Stimulated activated effector memory CD8-positive, alpha-beta T cell treated with anti-CD3 and anti-CD28 coated beads, Interleukin-12 subunit alpha, Interleukin-12 subunit beta, amount 100 ng/mL, for 72 hours (primary cell): ENCODE measurements at regions not wholly inside any gene's neighbourhood (a gene's known extent, or its start where the extent isn't known, plus 50 kb on each side); places are given as distances from the start of the nearest gene placed in this dataset.

Experiments
- ATAC-seq: fragments of 150-1000 bp; cut with Tn5 transposase; 2 replicates; pipeline ENCODE4 v1.10.0; 2021
- DNase-seq, 2 donors: peaks; one replicate each; pipeline ENCODE4 v3.0.0; 2021 to 2022; ENCODE audit warnings: low spot score in 2 of 2
- H3K27ac Mint-ChIP-seq: one replicate; pipeline ENCODE4 v1.8.0; 2022; ENCODE audit warnings: mild to moderate bottlenecking, mixed read lengths
- H3K36me3 Mint-ChIP-seq: one replicate; pipeline ENCODE4 v1.8.0; 2022; ENCODE audit warnings: mild to moderate bottlenecking, mixed read lengths
- H3K4me1 Mint-ChIP-seq: one replicate; pipeline ENCODE4 v1.8.0; 2022; ENCODE audit warnings: mixed read lengths
- H3K4me3 Mint-ChIP-seq: one replicate; pipeline ENCODE4 v1.8.0; 2022; ENCODE audit warnings: mild to moderate bottlenecking, mixed read lengths
- H3K9me3 Mint-ChIP-seq: one replicate; pipeline ENCODE4 v1.8.0; 2022; ENCODE audit warnings: mixed read lengths

DNA sequence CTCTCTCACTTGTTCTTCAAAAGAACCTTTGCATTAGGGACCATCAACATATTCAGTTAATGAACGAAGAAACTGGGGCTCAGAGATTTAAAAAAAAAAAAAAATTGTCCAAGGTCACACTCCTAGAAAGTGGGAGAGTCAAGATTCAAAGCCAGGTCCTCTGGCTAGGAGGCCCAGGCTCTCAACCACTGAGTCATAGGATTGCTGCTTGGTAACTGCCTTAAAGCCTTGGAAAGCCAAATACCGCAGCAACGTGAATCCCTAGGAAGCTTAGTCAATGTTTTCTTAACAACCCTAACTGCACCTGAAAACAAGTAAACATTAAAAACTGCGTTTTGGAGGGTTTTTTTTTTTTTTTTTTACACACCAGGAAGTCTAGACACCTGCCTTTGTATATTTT, 156.8 kb downstream of the WNT5A start:
- no peaks in the 10 kb centered on the region for H3K4me1 Mint-ChIP-seq
- H3K9me3 Mint-ChIP-seq, result peaks cover 5% of the 10 kb centered on the region
- no peak overlapping the region for H3K27ac Mint-ChIP-seq
- H3K36me3 Mint-ChIP-seq, result no peaks in the 10 kb centered on the region
- no peak for DNase-seq
- H3K4me3 Mint-ChIP-seq, result no peak overlapping the region
- ATAC-seq, result no peak

GRCh38 chr3:55329849-55330248, 157.3 kb downstream of the WNT5A start:
- H3K36me3 Mint-ChIP-seq, result no peaks in the 10 kb centered on the region
- H3K4me1 Mint-ChIP-seq, result no peaks in the 10 kb centered on the region
- ATAC-seq (no peak), DNase-seq (no peak)
- peaks cover 5% of the 10 kb centered on the region for H3K9me3 Mint-ChIP-seq
- H3K27ac Mint-ChIP-seq, result no peak overlapping the region
- H3K4me3 Mint-ChIP-seq, result no peak overlapping the region

DNA sequence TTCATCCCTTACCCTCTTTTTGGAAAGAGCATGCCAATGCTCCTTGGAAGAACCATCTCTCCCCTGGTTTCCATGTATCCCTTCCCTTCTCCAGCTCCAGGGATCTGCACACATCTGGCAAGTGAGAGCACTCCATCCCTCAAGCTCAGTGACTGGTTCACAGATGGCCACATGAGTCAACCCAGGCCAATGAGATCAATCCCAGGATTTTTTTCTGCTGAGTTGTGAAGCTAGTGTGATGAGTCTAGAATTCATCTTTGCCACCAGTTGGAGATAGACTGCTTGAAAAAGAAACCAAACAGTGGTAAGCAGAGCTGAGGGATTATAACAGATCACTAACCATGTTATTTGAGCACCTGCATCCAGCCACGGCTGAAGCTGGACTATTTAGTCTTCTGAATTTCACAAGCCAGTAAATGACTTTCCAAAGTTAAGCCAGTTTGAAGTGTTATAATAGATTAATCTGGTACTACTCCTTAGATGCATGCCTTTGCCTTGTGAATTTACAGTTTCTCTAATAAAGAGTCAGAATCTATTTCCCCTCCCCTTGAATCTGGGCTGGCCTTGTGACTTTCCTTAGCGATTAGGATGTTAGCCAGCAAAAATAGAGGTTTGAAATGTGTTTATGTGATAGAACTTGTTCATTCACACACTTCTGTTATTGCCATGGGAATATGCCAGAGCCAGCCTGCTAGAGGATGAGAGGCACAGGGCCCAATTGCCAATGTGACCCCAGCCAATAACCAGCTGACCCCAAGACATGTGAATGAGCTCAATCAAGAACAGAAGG, 159.8 kb downstream of the WNT5A start:
- Mint-ChIP-seq H3K4me1 (no peaks in the 10 kb centered on the region), H3K36me3 (no peaks in the 10 kb centered on the region), H3K4me3 (no peak overlapping the region), H3K9me3 (peaks cover 5% of the 10 kb centered on the region), H3K27ac (no peak overlapping the region)
- DNase-seq, result no peak
- no peak for ATAC-seq

DNA sequence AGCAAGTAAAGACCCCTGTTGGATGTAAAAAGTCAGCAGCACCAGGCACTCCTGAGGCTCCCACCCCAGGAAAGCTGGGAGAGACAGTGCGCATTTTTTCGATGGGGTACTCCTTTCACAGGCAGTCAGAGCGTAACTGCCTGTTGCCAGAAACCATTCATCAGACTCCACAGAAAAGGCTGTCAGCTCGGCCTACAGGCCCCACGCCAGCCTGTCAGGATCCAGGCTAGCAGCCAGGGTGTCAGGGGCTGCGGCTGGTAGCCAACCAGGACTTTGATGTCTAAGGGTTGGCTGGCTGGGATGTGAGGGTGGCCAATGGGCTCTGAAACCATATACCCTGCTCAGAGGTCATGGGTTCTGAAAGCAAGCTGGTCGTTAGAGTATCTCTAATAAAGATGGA, 164.5 kb downstream of the WNT5A start:
- no peak for DNase-seq
- Mint-ChIP-seq H3K4me1 (no peaks in the 10 kb centered on the region), H3K27ac (no peak overlapping the region), H3K4me3 (no peak overlapping the region), H3K36me3 (no peaks in the 10 kb centered on the region), H3K9me3 (peaks cover 13% of the 10 kb centered on the region)
- no peak for ATAC-seq

GRCh38 chr3:55320928-55321327, 166.2 kb downstream of the WNT5A start:
- Mint-ChIP-seq H3K27ac (no peak overlapping the region), H3K4me1 (no peaks in the 10 kb centered on the region), H3K4me3 (no peak overlapping the region), H3K9me3 (peaks cover 13% of the 10 kb centered on the region), H3K36me3 (no peaks in the 10 kb centered on the region)
- DNase-seq, result no peak
- ATAC-seq, result no peak

DNA sequence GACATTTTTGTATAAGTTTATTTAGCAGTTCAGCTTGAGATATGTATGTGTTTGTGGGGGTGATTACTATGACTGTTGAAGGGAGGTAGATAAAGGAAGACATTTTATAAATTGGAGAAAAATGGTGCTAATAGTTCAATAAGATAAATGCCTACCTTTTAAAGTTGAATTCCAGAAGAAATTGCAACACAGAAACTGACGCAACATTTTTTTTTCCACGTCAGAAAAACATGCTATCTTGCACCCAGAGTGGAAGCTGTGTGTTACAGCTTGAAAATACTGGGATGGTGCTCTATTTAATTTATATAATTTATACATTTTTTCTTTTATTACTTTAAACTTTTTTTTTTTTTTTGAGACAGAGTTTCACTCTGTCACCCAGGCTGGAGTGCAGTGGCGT, 171.7 kb downstream of the WNT5A start:
- H3K4me1 Mint-ChIP-seq, result no peaks in the 10 kb centered on the region
- no peaks in the 10 kb centered on the region for H3K36me3 Mint-ChIP-seq
- DNase-seq, result no peak
- peaks cover 16% of the 10 kb centered on the region for H3K9me3 Mint-ChIP-seq
- no peak for ATAC-seq
- no peak overlapping the region for H3K27ac Mint-ChIP-seq
- H3K4me3 Mint-ChIP-seq, result no peak overlapping the region

- Mint-ChIP-seq H3K27ac (no peak overlapping the region), H3K4me1 (no peaks in the 10 kb centered on the region), H3K9me3 (peaks cover 7% of the 10 kb centered on the region), H3K36me3 (no peaks in the 10 kb centered on the region), H3K4me3 (no peak overlapping the region)
- ATAC-seq (no peak), DNase-seq (no peak)
These were observed 173.4 kb downstream of the WNT5A start for GRCh38 chr3:55313666-55314065.

DNA sequence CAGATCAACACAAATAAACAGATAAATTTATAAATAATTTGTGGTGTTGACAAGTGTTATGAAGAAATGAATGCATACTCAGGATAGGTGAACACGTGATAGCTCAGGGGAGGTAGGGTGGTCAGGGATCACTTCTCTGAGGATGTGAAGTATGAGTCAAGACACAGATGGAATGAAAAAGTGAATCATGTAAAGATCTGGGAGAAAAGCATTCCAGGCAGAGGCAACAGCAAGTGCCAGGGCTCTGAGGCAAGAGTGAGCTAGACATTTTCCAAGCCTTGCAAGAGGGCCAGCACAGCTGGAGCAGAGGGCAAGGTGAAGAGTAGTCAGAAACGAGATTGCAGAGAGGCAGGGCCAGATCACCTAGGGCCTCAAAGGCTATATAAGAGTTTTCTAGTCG, 177.8 kb downstream of the WNT5A start:
- DNase-seq (no peak), ATAC-seq (no peak)
- Mint-ChIP-seq H3K36me3 (no peaks in the 10 kb centered on the region), H3K27ac (no peak overlapping the region), H3K4me3 (no peak overlapping the region), H3K4me1 (no peaks in the 10 kb centered on the region), H3K9me3 (peaks cover 6% of the 10 kb centered on the region)

DNA sequence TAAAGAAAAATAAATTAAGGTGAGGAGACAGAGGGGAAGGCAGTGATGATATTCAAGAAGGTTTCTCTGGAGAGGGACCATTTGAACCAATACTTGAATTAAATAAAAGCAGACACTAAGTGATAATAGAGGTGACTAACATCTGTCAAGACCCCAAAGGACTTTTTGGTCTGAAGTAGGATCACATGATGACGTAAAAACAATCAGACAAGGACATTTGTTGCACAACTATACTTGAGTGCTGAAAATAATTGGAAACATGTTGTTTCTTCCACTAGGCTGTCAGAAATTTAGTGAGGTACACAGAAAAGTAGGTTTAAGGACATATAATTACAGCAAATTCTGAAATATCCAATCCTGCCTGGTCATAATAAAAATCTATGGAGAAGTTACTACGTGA, 179.5 kb downstream of the WNT5A start:
- ATAC-seq (no peak), DNase-seq (no peak)
- Mint-ChIP-seq H3K27ac (no peak overlapping the region), H3K9me3 (peaks cover 13% of the 10 kb centered on the region), H3K4me1 (no peaks in the 10 kb centered on the region), H3K36me3 (no peaks in the 10 kb centered on the region), H3K4me3 (no peak overlapping the region)

DNA sequence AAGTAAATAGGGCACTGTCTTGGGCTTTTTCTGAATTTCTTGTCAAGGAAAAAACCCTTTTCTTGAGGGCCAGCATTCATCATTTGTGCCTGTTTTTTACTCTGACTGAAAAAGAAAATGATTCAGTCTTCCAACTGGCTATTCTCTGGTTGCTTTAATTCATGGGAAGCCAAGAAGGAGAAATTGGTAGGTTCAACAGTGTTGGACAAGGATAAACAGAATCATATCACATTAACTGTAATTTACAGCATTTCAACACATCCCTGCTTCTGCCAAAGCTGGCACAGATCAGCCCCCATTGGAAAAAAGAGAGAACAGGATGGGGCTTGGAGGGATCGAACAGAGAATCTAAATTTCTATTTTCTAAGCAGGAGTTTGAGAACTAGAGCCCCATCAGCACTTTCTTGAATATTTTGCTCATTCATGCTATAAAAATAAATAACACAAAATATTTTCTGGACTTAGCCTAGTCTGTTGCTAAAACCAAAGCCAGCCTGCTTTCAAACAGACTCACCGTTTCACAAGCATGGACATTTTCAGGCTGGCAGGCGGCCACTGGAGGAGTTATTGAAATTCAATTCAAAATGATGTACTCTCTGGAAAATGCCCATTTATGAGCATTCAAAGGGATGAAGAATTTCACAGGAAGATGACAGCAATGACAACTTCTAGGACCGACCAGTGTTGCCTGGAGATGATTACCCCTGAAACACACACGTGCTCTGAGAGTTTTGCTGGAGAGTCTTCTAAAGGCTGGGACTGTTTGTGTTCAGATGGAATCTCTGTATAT, 181.2 kb downstream of the WNT5A start:
- no peak overlapping the region for H3K27ac Mint-ChIP-seq
- ATAC-seq (no peak), DNase-seq (no peak)
- peaks cover 15% of the 10 kb centered on the region for H3K9me3 Mint-ChIP-seq
- H3K4me3 Mint-ChIP-seq, result no peak overlapping the region
- no peaks in the 10 kb centered on the region for H3K36me3 Mint-ChIP-seq
- no peaks in the 10 kb centered on the region for H3K4me1 Mint-ChIP-seq

GRCh38 chr3:55300701-55301100, 186.4 kb downstream of the WNT5A start:
- Mint-ChIP-seq H3K27ac (no peak overlapping the region), H3K4me1 (no peaks in the 10 kb centered on the region), H3K9me3 (peaks cover 16% of the 10 kb centered on the region), H3K36me3 (no peaks in the 10 kb centered on the region), H3K4me3 (no peak overlapping the region)
- ATAC-seq (no peak), DNase-seq (no peak)

DNA sequence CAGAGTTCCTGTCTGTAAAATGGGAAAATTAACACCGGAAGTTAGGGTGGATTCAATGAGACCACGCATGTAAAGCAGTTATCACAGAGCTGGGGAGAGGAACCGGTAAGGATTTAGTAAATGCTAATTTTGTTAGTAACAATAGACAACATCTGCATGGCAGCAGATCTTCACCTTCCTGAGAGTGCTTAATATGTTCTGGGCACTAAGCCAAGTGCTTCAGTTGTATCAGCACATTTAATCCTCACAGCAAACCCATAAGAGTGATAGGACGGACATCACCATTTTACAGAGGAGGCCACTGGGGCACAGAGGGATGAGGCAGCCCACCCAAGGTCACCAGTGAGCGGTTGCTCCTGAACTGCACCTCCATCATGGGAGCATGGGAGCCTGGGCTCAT, 189.4 kb downstream of the WNT5A start:
- peaks cover 21% of the 10 kb centered on the region for H3K9me3 Mint-ChIP-seq
- H3K27ac Mint-ChIP-seq, result no peak overlapping the region
- H3K4me3 Mint-ChIP-seq, result no peak overlapping the region
- no peaks in the 10 kb centered on the region for H3K4me1 Mint-ChIP-seq
- DNase-seq, result no peak
- H3K36me3 Mint-ChIP-seq, result no peaks in the 10 kb centered on the region
- no peak for ATAC-seq

DNA sequence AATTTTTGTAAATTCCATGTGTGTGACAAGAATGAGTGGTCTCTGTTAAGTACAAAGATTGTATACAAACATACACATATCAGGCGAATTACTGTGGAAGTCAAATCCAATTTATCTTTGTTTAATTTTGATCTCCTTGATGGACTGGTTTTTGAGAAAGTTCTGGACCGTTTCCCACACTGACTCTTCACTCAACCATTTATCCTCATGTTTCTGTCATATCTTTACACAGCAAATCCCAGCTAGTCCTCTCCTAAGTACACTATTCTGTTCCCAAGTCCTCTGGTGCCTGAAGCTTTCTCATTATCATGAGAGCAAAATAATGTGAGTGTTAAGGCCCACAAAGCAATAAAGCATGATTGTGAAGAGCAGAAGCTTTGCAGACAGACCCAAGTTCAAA, 189.9 kb downstream of the WNT5A start:
- Mint-ChIP-seq H3K4me3 (no peak overlapping the region), H3K36me3 (no peaks in the 10 kb centered on the region), H3K9me3 (peaks cover 22% of the 10 kb centered on the region), H3K27ac (no peak overlapping the region), H3K4me1 (no peaks in the 10 kb centered on the region)
- no peak for DNase-seq
- no peak for ATAC-seq

DNA sequence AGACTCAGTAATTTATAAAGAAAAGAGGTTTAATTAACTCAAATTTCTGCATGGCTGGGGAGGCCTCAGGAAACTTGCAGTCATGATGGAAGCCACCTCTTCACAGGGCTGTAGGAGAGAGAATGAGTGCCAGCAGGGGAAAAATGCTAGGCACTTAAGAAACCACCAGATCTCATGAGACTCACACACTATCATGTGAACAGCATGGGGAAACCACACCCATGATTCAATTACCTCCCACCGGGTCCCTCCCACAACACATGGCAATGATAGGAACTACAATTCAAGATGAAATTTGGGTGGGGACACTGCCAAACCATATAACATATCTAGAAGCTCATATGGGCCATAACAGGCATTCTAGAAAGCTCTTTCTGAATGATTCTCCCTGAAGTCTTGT, 190.3 kb downstream of the WNT5A start:
- ATAC-seq (no peak), DNase-seq (no peak)
- H3K4me1 Mint-ChIP-seq, result no peaks in the 10 kb centered on the region
- H3K9me3 Mint-ChIP-seq, result peaks cover 22% of the 10 kb centered on the region
- H3K27ac Mint-ChIP-seq, result no peak overlapping the region
- no peak overlapping the region for H3K4me3 Mint-ChIP-seq
- no peaks in the 10 kb centered on the region for H3K36me3 Mint-ChIP-seq

- no peaks in the 10 kb centered on the region for H3K36me3 Mint-ChIP-seq
- H3K27ac Mint-ChIP-seq, result no peak overlapping the region
- no peak for ATAC-seq
- DNase-seq, result no peak
- H3K4me3 Mint-ChIP-seq, result no peak overlapping the region
- H3K9me3 Mint-ChIP-seq, result peaks cover 20% of the 10 kb centered on the region
- H3K4me1 Mint-ChIP-seq, result no peaks in the 10 kb centered on the region
These were observed 191.1 kb downstream of the WNT5A start for GRCh38 chr3:55296030-55296429.

DNA sequence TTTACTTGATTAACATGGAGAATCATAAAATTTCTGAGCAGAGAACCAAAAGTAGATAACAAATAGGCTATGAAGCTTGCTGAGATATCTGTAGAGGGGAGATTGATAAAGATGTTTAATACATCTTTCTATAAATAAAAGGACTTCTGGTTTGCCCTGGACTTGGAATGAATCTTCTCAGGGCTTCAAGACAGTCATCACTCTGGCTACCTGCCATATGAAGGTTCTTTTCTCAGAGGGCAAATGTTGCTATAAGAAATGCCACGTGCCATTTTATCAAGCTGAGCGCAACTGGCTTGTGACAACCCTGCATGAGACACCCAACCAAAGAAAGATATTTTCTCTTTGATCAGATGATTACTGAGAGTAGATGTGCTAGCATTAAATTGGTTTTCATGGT, 192.5 kb downstream of the WNT5A start:
- ATAC-seq, result no peak
- Mint-ChIP-seq H3K4me1 (no peaks in the 10 kb centered on the region), H3K4me3 (no peak overlapping the region), H3K27ac (no peak overlapping the region), H3K9me3 (peaks cover 13% of the 10 kb centered on the region), H3K36me3 (no peaks in the 10 kb centered on the region)
- DNase-seq, result no peak
